Memory B cell (primary cell): ENCODE measurements at regions not wholly inside any gene's neighbourhood (a gene's known extent, or its start where the extent isn't known, plus 50 kb on each side); places are given as distances from the start of the nearest gene placed in this dataset.
"Not testable (repeated sequence)": the region's sequence is repeated elsewhere in the genome, so short reads cannot be mapped to it uniquely, and the experiment has no call there.

Source experiments
- ATAC-seq: fragments of 150-1000 bp; cut with Tn5 transposase; 2 replicates; pipeline ENCODE4 v1.10.0; 2021; ENCODE audit warnings: low read depth, mild to moderate bottlenecking, moderate library complexity
- DNase-seq, 2 donors: peaks; one replicate each; pipeline ENCODE4 v3.0.0; 2022; ENCODE audit warnings: low spot score in 2 of 2
- H3K27ac Mint-ChIP-seq: one replicate; pipeline ENCODE4 v1.8.0; 2022; ENCODE audit warnings: mild to moderate bottlenecking, moderate library complexity, mixed read lengths
- H3K27me3 Mint-ChIP-seq: one replicate; pipeline ENCODE4 v1.8.0; 2022; ENCODE audit warnings: mixed read lengths
- H3K36me3 Mint-ChIP-seq: one replicate; pipeline ENCODE4 v1.8.0; 2022; ENCODE audit warnings: mild to moderate bottlenecking, mixed read lengths
- H3K4me1 Mint-ChIP-seq: one replicate; pipeline ENCODE4 v1.8.0; 2022; ENCODE audit warnings: mixed read lengths
- H3K4me3 Mint-ChIP-seq: one replicate; pipeline ENCODE4 v1.8.0; 2022; ENCODE audit warnings: mild to moderate bottlenecking, moderate library complexity, mixed read lengths
- H3K9me3 Mint-ChIP-seq: one replicate; pipeline ENCODE4 v1.8.0; 2022; ENCODE audit warnings: mixed read lengths

- Mint-ChIP-seq H3K9me3 (peaks cover 1% of the 10 kb centered on the region), H3K4me3 (no peak overlapping the region), H3K27me3 (peaks cover 4% of the 10 kb centered on the region), H3K4me1 (no peaks in the 10 kb centered on the region), H3K36me3 (no peaks in the 10 kb centered on the region), H3K27ac (no peak overlapping the region)
- ATAC-seq (no peak), DNase-seq (no peak)
Observed at GRCh38 chr7:96921231-96921630, 84.1 kb upstream of the DLX6 start.

- H3K9me3 Mint-ChIP-seq = peaks cover 1% of the 10 kb centered on the region
- no peak for DNase-seq
- H3K4me1 Mint-ChIP-seq = no peaks in the 10 kb centered on the region
- no peak for ATAC-seq
- no peak overlapping the region for H3K4me3 Mint-ChIP-seq
- no peak overlapping the region for H3K27ac Mint-ChIP-seq
- H3K27me3 Mint-ChIP-seq = peaks cover 4% of the 10 kb centered on the region
- no peaks in the 10 kb centered on the region for H3K36me3 Mint-ChIP-seq
Observed at GRCh38 chr7:96921771-96922170, 83.6 kb upstream of the DLX6 start.

GRCh38 chr7:96923345-96923744 is 82.0 kb upstream of the DLX6 start:
- not testable (repeated sequence) for H3K4me1 Mint-ChIP-seq, H3K36me3 Mint-ChIP-seq, ATAC-seq, H3K27me3 Mint-ChIP-seq, H3K4me3 Mint-ChIP-seq, H3K27ac Mint-ChIP-seq, H3K9me3 Mint-ChIP-seq, DNase-seq

- Mint-ChIP-seq H3K27me3 (peaks cover 4% of the 10 kb centered on the region), H3K36me3 (no peaks in the 10 kb centered on the region), H3K4me1 (no peaks in the 10 kb centered on the region), H3K9me3 (no peaks in the 10 kb centered on the region), H3K4me3 (no peak overlapping the region), H3K27ac (no peak overlapping the region)
- DNase-seq = no peak
- ATAC-seq = no peak
Observed at GRCh38 chr7:96927131-96927530, 78.2 kb upstream of the DLX6 start.

GRCh38 chr7:96928965-96929364 is 76.4 kb upstream of the DLX6 start:
- Mint-ChIP-seq H3K27me3 (peaks cover 2% of the 10 kb centered on the region), H3K36me3 (no peaks in the 10 kb centered on the region), H3K27ac (no peak overlapping the region), H3K4me1 (no peaks in the 10 kb centered on the region), H3K9me3 (no peaks in the 10 kb centered on the region), H3K4me3 (no peak overlapping the region)
- no peak for DNase-seq
- no peak for ATAC-seq

GRCh38 chr7:96931891-96932290 is 73.5 kb upstream of the DLX6 start:
- Mint-ChIP-seq H3K27me3 (peaks cover 2% of the 10 kb centered on the region), H3K4me3 (no peak overlapping the region), H3K36me3 (no peaks in the 10 kb centered on the region), H3K9me3 (no peaks in the 10 kb centered on the region), H3K27ac (no peak overlapping the region), H3K4me1 (no peaks in the 10 kb centered on the region)
- DNase-seq = no peak
- ATAC-seq = no peak

- Mint-ChIP-seq H3K4me3 (no peak overlapping the region), H3K9me3 (no peaks in the 10 kb centered on the region), H3K36me3 (no peaks in the 10 kb centered on the region), H3K27me3 (peaks cover 2% of the 10 kb centered on the region), H3K4me1 (no peaks in the 10 kb centered on the region), H3K27ac (no peak overlapping the region)
- ATAC-seq (no peak), DNase-seq (no peak)
Observed at GRCh38 chr7:96933067-96933645, 72.2 kb upstream of the DLX6 start.

- no peaks in the 10 kb centered on the region for H3K36me3 Mint-ChIP-seq
- H3K27ac Mint-ChIP-seq = no peak overlapping the region
- no peak overlapping the region for H3K4me3 Mint-ChIP-seq
- H3K9me3 Mint-ChIP-seq = no peaks in the 10 kb centered on the region
- H3K4me1 Mint-ChIP-seq = no peaks in the 10 kb centered on the region
- DNase-seq (no peak), ATAC-seq (no peak)
- no peaks in the 10 kb centered on the region for H3K27me3 Mint-ChIP-seq
Observed at GRCh38 chr7:96936621-96937020, 68.7 kb upstream of the DLX6 start.

- DNase-seq = no peak
- Mint-ChIP-seq H3K36me3 (no peaks in the 10 kb centered on the region), H3K9me3 (no peaks in the 10 kb centered on the region), H3K27ac (no peak overlapping the region), H3K4me3 (no peak overlapping the region), H3K4me1 (no peaks in the 10 kb centered on the region), H3K27me3 (no peaks in the 10 kb centered on the region)
- ATAC-seq = no peak
Observed at GRCh38 chr7:96942112-96942511, 63.2 kb upstream of the DLX6 start.

GRCh38 chr7:96949766-96950165 is 55.6 kb upstream of the DLX6 start:
- ATAC-seq = no peak
- Mint-ChIP-seq H3K27me3 (no peaks in the 10 kb centered on the region), H3K4me1 (no peaks in the 10 kb centered on the region), H3K36me3 (no peaks in the 10 kb centered on the region), H3K9me3 (no peaks in the 10 kb centered on the region), H3K27ac (no peak overlapping the region), H3K4me3 (no peak overlapping the region)
- DNase-seq = no peak

GRCh38 chr7:96952974-96953391 is 52.4 kb upstream of the DLX6 start:
- DNase-seq = no peak
- no peak overlapping the region for H3K4me3 Mint-ChIP-seq
- no peaks in the 10 kb centered on the region for H3K36me3 Mint-ChIP-seq
- no peaks in the 10 kb centered on the region for H3K27me3 Mint-ChIP-seq
- no peaks in the 10 kb centered on the region for H3K9me3 Mint-ChIP-seq
- no peaks in the 10 kb centered on the region for H3K4me1 Mint-ChIP-seq
- H3K27ac Mint-ChIP-seq = no peak overlapping the region
- no peak for ATAC-seq

GRCh38 chr7:96953676-96954513 is 51.5 kb upstream of the DLX6 start:
- H3K36me3 Mint-ChIP-seq = no peaks in the 10 kb centered on the region
- H3K4me1 Mint-ChIP-seq = no peaks in the 10 kb centered on the region
- H3K9me3 Mint-ChIP-seq = peaks cover 1% of the 10 kb centered on the region
- H3K4me3 Mint-ChIP-seq = no peak overlapping the region
- no peak for DNase-seq
- no peak overlapping the region for H3K27ac Mint-ChIP-seq
- no peaks in the 10 kb centered on the region for H3K27me3 Mint-ChIP-seq
- no peak for ATAC-seq
